Suprapubic skin (tissue), 4 donors: ENCODE measurements at regions not wholly inside any gene's neighbourhood (a gene's known extent, or its start where the extent isn't known, plus 50 kb on each side); places are given as distances from the start of the nearest gene placed in this dataset.

Experiments
- DNase-seq, 2 donors: peaks; one replicate each; pipeline ENCODE4 v3.0.0-alpha.2; 2019; ENCODE audit warnings: low spot score in 2 of 2
- H3K27ac ChIP-seq: fragments of 200-600 bp; sonication (generic); one replicate; pipeline ENCODE4 v1.5.1; 2019
- H3K27me3 ChIP-seq: fragments of 200-600 bp; sonication (generic); one replicate; pipeline ENCODE4 v1.5.1; 2019
- H3K36me3 ChIP-seq: fragments of 200-600 bp; sonication (generic); one replicate; pipeline ENCODE4 v1.5.1; 2019
- H3K4me1 ChIP-seq: fragments of 200-600 bp; sonication (generic); one replicate; pipeline ENCODE4 v1.5.1; 2019
- H3K4me3 ChIP-seq: fragments of 200-600 bp; sonication (generic); one replicate; pipeline ENCODE4 v1.5.1; 2019; ENCODE audit warnings: mild to moderate bottlenecking
- H3K9me3 ChIP-seq: fragments of 200-600 bp; sonication (generic); one replicate; pipeline ENCODE4 v1.5.1; 2019
- CTCF ChIP-seq, 2 donors: fragments of 200-600 bp in 1 of 2; fragments of 450-650 bp in 1 of 2; sonication (generic) in 1 of 2; IDR thresholded peaks; one replicate each; pipeline ENCODE4 v1.5.1; 2016 to 2019; ENCODE audit warnings: antibody characterized with exemption in 2 of 2, mild to moderate bottlenecking in 1 of 2, moderate library complexity in 1 of 2
- EP300 ChIP-seq: sonication (generic); formaldehyde crosslinking; IDR thresholded peaks from one replicate; pipeline ENCODE4 v1.6.1; 2017; ENCODE audit warnings: antibody characterized with exemption
- POLR2A ChIP-seq, 2 donors: fragments of 450-650 bp; IDR thresholded peaks; one replicate each; pipeline ENCODE4 v1.6.1; 2017; ENCODE audit warnings: antibody characterized with exemption in 2 of 2, mild to moderate bottlenecking in 2 of 2, moderate library complexity in 2 of 2
- POLR2AphosphoS5 ChIP-seq, 3 donors: sonication (generic); formaldehyde crosslinking; IDR thresholded peaks; one replicate each; pipeline ENCODE4 v1.6.1; 2017; ENCODE audit warnings: antibody characterized with exemption in 3 of 3
- WGBS: methylation state at CpG from one replicate; pipeline ENCODE4 v1.1.5; 2018; 5-methylcytosine and 5-hydroxymethylcytosine counted together

GRCh38 chr15:93176065-93176464, 87.1 kb upstream of the RGMA start:
- 87% methylated on average over 4 of the region's 4 CpGs for WGBS
- H3K27ac ChIP-seq: no peak overlapping the region
- H3K4me1 ChIP-seq: peaks cover 8% of the 10 kb centered on the region
- no peak for TF ChIP-seq EP300
- no peaks in the 10 kb centered on the region for H3K9me3 ChIP-seq
- no peaks in the 10 kb centered on the region for H3K36me3 ChIP-seq
- H3K4me3 ChIP-seq: no peak overlapping the region
- DNase-seq: no peak
- H3K27me3 ChIP-seq: no peaks in the 10 kb centered on the region

- Histone ChIP-seq H3K27ac (no peak overlapping the region), H3K4me3 (no peak overlapping the region), H3K36me3 (no peaks in the 10 kb centered on the region), H3K4me1 (peaks cover 8% of the 10 kb centered on the region), H3K27me3 (no peaks in the 10 kb centered on the region), H3K9me3 (no peaks in the 10 kb centered on the region)
- no peak for DNase-seq
- WGBS: 74% methylated on average over 2 of the region's 2 CpGs
- no peak for TF ChIP-seq CTCF (IDR thresholded peaks at IDR 0.05)
- TF ChIP-seq POLR2A (IDR thresholded peaks at IDR 0.05): no peak
- TF ChIP-seq POLR2AphosphoS5 (IDR thresholded peaks at IDR 0.05): no peak
- no peak for TF ChIP-seq EP300
These were observed 85.8 kb upstream of the RGMA start for GRCh38 chr15:93174836-93175235.

GRCh38 chr15:93173369-93173768, 84.4 kb upstream of the RGMA start:
- no peak overlapping the region for H3K27ac ChIP-seq
- WGBS: 56% methylated on average over 3 of the region's 3 CpGs
- no peak overlapping the region for H3K4me3 ChIP-seq
- no peaks in the 10 kb centered on the region for H3K4me1 ChIP-seq
- no peak for DNase-seq
- H3K27me3 ChIP-seq: no peaks in the 10 kb centered on the region
- no peaks in the 10 kb centered on the region for H3K36me3 ChIP-seq
- TF ChIP-seq POLR2A (IDR thresholded peaks at IDR 0.05) (no peak), POLR2AphosphoS5 (IDR thresholded peaks at IDR 0.05) (no peak), EP300 (no peak), CTCF (IDR thresholded peaks at IDR 0.05) (no peak)
- no peaks in the 10 kb centered on the region for H3K9me3 ChIP-seq

GRCh38 chr15:93171476-93171875, 82.5 kb upstream of the RGMA start:
- TF ChIP-seq CTCF (IDR thresholded peaks at IDR 0.05): no peak
- TF ChIP-seq EP300: no peak
- no peak for TF ChIP-seq POLR2A (IDR thresholded peaks at IDR 0.05)
- no peak for TF ChIP-seq POLR2AphosphoS5 (IDR thresholded peaks at IDR 0.05)
- Histone ChIP-seq H3K27ac (no peak overlapping the region), H3K36me3 (no peaks in the 10 kb centered on the region), H3K4me3 (no peak overlapping the region), H3K27me3 (peaks cover 6% of the 10 kb centered on the region), H3K4me1 (no peaks in the 10 kb centered on the region), H3K9me3 (no peaks in the 10 kb centered on the region)
- WGBS: 77% methylated on average over 3 of the region's 3 CpGs
- DNase-seq: no peak

GRCh38 chr15:93170329-93170728, 81.3 kb upstream of the RGMA start:
- no peak for TF ChIP-seq POLR2AphosphoS5 (IDR thresholded peaks at IDR 0.05)
- TF ChIP-seq POLR2A (IDR thresholded peaks at IDR 0.05): no peak
- TF ChIP-seq EP300: no peak
- no peak for TF ChIP-seq CTCF (IDR thresholded peaks at IDR 0.05)
- Histone ChIP-seq H3K27ac (no peak overlapping the region), H3K36me3 (no peaks in the 10 kb centered on the region), H3K9me3 (no peaks in the 10 kb centered on the region), H3K4me1 (no peaks in the 10 kb centered on the region), H3K4me3 (no peak overlapping the region), H3K27me3 (peaks cover 9% of the 10 kb centered on the region)
- WGBS: 70% methylated on average over 6 of the region's 6 CpGs
- no peak for DNase-seq

- peaks cover 9% of the 10 kb centered on the region for H3K27me3 ChIP-seq
- no peak for TF ChIP-seq CTCF (IDR thresholded peaks at IDR 0.05)
- no peak overlapping the region for H3K4me3 ChIP-seq
- 70% methylated on average over 2 of the region's 2 CpGs for WGBS
- no peak overlapping the region for H3K27ac ChIP-seq
- H3K36me3 ChIP-seq: no peaks in the 10 kb centered on the region
- no peaks in the 10 kb centered on the region for H3K9me3 ChIP-seq
- no peak for DNase-seq
- no peaks in the 10 kb centered on the region for H3K4me1 ChIP-seq
These were observed 79.9 kb upstream of the RGMA start for GRCh38 chr15:93168910-93169309.
